HTR-8/SVneo (cell line): ENCODE measurements at regions not wholly inside any gene's neighbourhood (a gene's known extent, or its start where the extent isn't known, plus 50 kb on each side); places are given as distances from the start of the nearest gene placed in this dataset.

ENCODE experiments used
- DNase-seq: peaks from one replicate; pipeline ENCODE4 v3.0.0; 2011; ENCODE audit warnings: low spot score, mixed read lengths; ENCODE audit not compliant: insufficient read length
- FAIRE-seq: peaks from 2 replicates; lab custom pipeline; 2011; peaks lifted over from hg19 to GRCh38; lab: Jason Lieb, UNC

DNA sequence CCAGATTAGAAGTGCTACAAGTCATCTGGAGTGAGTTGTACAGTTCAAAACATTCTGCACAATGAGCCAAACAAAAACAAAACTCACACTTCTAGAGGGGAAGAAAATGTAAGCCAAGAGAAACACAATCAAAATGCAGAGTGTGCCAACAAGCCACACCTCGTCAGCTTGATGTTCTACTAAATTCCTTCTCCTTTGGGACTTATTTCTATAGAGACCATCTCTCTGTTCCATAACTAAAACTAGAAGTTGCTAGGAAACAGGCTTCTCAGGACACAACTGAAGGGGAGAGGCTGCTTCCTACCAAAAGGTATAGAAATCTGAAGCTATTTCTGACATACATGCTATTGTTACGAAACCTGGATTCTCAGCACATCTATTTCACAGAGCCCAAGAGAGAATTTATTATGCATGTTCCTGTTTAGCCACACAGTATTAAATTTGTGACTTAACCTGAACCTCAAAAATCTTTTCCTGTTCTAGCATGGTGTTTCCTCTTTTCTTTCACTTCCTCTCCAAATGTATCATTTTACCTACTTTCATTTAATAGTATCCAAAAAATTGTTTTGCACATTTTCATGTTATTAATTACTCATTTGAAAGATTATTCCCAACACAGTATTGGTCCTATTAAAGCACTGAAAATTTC, 211.4 kb upstream of the CCDC150 start:
- DNase-seq (no peak), FAIRE-seq (no peak)

DNA sequence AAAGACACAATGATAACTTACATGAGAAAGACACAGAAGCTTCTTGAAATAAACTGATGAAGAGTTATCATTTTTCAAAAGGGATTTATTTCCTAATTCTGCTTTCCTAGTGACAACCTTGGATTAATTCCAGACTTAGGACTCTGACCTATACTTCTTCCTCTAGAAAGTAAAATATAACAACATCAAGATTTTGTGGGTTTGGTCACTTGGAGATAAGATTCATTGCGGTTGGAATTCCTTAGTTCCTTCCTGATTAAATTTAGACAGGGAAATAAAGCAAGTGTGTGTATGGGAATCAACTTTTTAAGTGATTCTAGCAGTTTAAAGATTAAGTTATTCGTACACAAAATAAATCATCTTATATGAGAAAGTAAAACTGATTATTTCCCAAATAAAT, 208.4 kb upstream of the CCDC150 start:
- FAIRE-seq (no peak), DNase-seq (no peak)

DNA sequence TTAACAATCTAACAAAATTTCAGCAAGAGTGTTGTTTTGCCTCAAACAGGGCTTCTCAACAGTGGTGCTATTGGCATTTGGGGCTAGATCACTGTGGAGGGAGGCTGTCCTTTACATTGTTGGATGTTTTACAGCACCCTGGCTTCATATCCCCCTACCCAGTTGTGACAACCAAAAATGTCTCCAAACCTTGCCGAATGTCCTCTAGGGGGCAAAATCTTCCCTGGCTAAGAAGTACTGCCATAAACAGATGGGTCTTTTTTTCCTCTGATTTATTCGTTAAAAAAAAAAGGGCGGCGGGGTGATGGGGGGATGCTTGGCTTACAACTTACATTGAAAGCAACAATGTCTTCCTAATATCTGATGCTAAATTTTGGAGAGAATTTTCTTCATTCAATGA, 207.6 kb upstream of the CCDC150 start:
- FAIRE-seq (no peak), DNase-seq (no peak)

DNA sequence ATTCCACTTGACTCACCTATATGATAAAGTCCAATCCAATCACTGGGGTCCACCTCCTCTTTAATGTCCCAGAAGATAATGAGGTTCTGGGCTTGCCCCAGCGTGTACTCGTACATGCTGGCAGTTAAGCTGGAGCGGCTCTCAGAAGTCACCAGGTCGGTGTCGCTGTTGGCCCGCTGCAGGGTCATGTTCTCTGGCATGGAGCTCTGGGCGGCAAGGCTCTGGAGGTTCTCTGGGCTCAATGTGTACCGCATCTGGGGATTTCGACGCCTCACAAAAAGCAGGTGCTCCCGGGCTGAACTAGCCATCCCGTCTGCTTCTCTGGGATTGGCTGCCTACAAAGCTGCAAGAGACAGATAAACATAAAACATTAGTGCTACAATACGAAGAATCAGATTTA, 206.4 kb upstream of the CCDC150 start:
- no peak for FAIRE-seq
- no peak for DNase-seq

DNA sequence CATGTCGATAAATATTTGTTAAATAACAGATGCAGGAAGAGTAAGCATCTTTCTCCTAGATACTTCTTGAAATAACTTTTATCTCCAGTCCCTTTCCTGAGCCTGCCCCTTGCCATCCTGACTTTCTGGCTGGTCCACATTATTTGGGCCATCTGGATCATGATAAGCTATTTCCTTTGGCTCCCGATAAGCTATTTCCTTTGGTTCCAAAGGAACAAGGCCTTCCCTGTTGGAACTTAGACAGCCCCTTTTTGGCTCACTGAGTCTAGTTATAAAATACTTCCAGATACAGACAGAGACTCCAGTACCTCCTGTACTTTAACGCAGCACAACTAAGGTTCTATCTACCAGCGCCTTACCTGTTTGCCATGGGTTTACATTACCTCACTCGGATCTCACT, 205.3 kb upstream of the CCDC150 start:
- DNase-seq, result no peak
- no peak for FAIRE-seq

DNA sequence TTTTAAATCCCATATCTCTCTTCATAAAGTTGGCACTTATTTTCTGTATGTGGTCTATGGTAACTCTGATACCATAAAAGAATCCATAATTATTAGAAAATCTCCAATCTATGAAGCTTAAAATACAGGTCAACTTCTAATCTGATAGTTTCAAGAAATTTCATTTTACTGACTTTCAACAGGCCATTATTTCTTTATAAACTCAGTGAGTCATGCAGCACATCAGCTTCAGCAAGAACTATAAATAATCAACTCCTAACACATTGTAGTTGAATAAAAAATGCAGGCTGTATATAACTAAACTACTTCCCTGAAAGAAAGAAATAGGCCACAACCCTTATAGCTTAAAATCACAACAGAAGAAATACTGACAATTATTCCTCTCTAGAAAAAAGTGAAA, 204.3 kb upstream of the CCDC150 start:
- FAIRE-seq (no peak), DNase-seq (no peak)

DNA sequence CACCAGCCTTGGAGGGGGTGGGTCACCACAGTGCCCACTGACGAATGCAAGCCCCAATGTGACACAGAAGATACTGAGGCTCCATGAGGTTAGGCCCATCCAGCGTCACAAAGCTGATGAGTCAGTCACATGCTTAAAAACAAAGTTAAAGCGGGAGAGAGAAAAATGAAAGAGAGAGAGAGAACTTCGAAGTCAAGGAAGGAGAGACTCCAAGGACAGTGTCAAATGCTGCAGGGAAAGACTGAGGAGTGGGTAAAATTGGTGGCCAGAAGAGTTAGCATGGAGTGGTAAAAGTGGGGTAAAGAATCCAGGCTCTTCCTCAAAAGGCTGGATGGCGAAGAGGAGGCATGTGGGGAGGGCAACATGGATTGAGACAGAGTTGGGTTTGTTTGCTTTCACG, 201.9 kb upstream of the CCDC150 start:
- no peak for FAIRE-seq
- DNase-seq, result no peak

DNA sequence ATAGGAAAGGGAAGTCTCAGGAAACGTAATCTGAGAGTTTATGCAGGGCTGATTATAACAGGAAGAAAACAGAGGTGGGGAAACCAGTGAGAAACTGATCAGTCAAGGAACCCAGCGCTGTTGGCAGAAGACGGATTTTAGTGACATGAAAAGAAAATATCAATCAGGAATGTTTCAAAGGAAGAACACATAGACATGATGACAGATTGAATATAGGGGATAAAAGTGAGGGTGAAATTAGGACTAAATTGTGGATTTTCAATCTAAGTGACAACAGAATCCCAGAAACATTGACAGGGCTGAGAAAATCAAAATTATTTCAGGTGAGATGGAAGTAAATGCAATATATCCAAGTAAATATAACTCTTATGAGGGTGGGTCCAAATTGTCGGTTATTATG, 199.8 kb upstream of the CCDC150 start:
- FAIRE-seq, result no peak
- no peak for DNase-seq

DNA sequence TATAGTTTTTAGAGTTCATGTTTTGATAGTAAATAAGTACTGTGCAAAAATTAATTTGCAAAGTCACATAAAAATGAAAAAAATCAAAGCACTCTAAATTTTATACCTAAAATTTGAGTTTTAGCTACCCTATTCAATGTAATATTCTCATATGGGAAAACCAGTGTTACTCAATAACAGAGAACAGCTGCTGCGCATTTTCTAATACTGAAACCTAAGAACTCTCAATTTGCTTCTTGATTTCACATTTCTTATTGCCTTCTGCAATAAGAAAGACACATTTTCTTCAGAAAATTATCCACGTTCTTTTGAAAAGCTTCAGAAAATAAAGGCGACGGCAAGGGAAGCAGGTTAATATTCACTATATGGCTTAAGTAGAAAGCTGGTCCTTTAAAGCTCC, 199.1 kb upstream of the CCDC150 start:
- FAIRE-seq (no peak), DNase-seq (no peak)

DNA sequence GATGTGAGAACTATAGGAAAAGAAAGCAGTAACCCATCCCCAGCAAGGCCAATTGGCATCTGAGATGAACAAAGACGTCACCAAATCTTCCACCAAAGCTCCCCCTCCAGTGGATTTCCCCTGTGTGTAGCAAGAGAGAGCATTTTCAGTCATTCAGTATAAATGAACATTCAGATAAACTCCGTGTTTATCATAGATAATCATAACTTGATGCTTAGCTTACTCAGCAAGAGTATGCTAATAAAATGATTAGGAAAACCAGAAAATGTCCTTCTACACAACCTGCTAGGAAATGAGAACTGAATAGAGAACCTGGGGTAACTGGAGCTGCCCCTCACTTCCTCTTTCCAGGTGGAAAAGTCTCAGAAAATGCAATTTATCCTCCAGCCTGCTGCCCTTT, 198.0 kb upstream of the CCDC150 start:
- no peak for FAIRE-seq
- DNase-seq, result no peak

DNA sequence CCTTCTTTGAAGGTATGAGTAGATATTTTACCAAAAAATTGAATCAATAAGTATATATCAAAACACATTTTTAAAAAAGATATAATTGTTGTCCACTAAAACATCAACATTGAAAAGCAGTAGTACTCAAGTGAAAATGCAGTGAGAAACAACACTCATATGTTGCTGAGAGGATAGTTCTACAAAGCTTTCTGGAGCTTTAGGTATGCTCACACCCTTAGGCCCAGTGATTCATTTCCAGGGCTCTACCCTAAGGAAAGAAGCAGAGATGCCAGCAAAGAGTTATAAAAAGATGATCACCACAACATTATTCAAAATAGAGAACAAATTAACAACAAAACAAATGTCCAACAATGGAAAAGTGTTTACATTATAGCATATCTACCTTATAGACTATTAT, 197.3 kb upstream of the CCDC150 start:
- FAIRE-seq, result no peak
- no peak for DNase-seq

DNA sequence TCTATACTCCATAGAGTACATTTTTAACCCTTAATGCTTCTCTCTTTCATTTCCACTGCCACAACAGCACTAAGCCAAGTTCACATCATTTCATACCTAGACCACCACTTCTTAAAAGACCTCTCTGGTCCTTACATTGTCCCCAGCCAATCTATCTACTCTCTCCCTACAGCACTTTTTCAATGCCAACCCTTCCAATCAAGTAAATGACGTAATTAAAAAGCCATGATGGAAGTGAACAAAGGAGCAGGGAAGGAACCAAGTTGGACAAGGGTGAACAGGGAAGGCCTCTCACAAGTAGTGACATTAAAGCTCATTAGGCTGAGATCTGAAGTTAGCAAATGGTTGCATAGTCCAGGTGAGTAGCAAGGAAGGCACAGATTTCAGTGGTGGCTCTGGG, 195.1 kb upstream of the CCDC150 start:
- DNase-seq, result no peak
- no peak for FAIRE-seq

DNA sequence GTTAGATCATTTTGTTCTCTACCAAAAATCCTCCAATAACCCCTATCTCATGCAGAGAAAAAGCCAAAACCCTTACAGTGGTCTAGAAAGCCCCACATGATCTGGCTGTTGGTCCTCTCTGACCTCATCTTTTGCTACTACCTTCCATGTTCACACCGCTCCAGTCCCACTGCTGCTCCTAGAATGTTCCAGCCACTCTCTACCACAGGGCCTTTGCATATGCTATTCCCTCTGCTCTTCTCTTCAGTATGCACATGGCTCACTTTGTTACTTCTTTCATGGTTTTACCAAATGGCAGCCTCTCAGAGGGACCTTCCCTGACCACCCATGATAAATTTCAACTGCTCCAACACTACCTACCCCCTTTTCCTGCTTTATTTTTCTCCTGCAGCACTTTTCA, 193.5 kb upstream of the CCDC150 start:
- DNase-seq, result no peak
- no peak for FAIRE-seq

DNA sequence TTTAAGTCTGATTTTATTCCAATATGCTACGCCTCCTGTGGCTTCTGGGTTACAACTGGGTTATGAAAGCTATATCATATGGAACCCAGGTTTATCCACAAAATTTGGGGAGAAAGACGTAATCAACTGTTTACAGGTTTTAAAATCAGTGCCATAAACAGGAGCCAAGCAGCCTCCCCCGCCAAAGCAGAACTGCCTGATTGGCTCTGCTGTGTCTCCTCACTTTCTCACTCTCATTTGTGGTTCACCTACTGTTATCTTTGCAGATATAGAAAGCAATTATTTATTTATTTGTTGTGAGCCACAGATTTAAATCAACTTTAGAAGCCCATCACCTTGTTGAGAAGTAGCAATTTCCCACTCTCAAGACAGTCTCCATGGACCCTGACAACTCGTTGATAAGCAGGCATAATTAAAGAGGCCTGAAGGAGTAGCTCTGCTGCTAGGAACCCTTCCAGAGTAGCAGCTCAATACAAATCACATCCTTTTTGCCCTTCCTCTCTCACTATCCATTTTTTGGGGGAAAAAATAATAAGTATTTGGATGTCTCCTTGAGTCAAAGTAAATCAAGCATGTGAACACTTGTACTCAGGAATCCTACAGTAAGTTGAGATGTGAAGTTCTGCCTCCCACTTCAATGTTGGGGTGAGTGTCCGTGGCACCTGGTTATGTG, 191.0 kb upstream of the CCDC150 start:
- FAIRE-seq (no peak), DNase-seq (no peak)

DNA sequence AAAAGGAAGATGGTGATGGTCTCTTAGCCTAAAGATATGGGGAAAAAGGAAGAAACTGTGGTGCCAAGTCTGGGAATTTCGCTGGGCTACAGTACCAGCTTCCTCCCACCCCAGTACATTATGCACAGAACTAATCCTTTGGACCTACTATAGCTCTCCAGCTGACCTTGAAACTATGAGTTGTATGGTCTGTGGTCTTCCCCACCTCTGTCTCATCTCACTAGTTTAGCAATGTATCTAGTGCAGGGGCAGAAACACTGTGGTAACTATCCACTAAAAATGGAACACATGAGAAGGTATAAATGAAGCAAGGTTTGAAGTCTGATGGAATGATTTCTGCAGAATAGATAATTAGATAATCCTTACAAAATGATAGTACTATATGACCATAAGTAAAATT, 190.4 kb upstream of the CCDC150 start:
- no peak for DNase-seq
- FAIRE-seq, result no peak

DNA sequence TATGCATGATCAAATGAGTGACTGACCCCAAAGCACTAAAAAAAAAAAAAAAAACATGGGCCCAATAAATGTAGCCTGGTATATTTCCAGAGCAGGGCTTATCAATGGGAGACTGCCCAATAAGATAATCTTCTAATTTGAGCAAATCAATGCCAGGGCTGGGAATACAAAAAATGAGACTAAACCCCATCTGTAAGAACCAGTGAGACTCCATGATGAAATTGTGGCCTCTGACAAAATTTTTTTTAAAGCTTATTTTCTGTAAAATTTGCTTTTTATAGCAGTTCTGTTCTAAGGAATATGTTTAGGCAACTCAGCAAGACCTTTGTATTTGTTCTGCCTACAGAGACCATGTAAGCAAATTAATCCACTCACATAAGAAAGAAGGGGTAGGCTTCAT, 186.8 kb upstream of the CCDC150 start:
- no peak for DNase-seq
- no peak for FAIRE-seq

DNA sequence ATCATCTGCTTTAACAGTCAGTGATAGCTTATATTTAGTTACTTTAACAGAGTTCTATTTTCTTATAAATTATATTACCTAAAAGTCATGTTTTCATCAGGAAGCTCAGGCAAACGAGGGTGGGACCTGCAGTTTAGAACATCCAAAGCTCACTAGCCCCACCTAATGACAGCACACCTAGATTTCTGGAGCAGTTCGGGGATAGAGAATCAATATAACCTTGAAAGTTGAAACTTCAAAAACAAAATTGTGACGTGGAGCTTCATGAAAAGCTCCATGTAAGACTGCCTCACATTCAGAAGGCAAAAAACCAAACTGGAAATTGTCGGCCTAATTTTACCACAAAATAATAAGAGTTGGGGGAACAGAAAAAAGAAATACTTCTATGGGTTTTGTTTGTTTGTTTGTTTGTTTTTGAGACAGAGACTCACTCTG, 185.9 kb upstream of the CCDC150 start:
- DNase-seq, result peak; percentile 44
- FAIRE-seq, result no peak

DNA sequence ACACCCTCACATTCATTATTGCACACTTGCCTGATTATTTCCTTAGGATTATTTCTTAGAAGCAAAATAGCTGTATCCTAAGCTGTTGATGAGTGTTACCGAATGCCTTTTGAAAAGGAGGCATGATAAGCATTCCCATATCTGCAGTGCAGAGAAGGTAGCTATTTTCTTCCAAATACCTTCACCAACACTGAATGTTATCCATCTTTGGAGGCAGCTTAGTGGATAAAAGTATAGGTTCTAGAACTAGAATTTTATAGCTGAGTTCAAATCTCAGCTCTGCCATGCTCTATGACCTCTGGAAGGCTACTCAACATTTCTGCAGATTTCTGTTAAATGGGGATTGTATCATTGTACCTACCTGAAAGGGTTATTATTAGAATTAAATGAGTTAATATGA, 185.0 kb upstream of the CCDC150 start:
- DNase-seq, result no peak
- no peak for FAIRE-seq

DNA sequence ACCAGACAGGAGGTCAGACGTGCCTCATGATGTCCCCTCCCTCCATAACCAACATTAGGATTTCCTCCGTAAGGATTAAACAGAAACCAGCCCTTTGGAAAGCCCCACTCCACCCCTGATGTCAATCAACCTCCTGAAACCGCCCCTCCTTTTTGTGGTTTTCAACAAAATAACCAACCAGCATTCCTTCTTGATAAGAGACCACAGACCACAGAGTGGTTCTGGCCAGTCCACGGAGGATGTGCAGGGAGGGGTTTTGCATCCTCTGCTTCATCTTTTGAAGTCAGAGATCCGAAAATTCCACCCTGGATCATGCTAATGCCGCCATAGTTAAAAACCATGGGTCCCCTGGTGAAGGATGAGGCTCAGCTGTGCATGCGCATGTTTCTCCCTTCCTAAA, 180.0 kb upstream of the CCDC150 start:
- peak; percentile 10 for DNase-seq
- no peak for FAIRE-seq

DNA sequence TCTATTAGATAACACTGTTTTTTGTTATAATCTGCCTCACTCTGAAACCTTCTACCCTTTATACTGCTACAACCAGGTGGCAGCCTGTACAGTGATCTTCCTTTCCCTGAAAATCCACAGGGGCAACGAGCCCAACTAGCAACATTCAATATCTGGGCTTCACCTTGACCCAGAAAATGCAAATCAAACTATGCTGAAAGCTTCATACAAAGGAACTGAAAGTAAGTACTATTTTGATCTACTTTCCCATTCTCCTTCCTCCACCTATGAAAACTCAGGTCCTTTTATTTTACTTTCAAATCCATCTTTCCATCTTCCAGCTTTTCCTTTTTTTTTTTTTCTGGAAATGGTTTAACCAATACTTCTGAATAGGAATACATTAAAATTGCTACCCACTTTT, 175.8 kb upstream of the CCDC150 start:
- DNase-seq, result no peak
- FAIRE-seq, result no peak

DNA sequence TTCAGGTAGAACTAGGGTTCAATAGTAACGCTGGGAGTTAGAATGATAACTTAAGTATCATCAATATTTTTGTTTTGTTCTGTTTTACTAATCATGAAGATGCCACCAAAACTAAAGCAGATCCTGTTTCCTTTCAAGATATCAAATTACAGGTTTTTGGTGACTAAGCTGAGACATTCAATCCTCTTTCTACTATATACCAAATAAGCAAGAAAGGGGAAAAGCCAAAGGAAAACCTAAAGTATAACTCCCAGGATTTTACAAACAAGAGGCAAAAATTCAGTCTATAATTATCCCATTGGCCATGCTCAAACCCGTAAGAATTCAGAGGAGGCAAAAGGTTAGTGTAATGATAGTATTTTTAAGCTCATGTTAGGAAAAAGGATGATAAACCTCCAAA, 175.2 kb upstream of the CCDC150 start:
- DNase-seq, result no peak
- FAIRE-seq, result no peak

DNA sequence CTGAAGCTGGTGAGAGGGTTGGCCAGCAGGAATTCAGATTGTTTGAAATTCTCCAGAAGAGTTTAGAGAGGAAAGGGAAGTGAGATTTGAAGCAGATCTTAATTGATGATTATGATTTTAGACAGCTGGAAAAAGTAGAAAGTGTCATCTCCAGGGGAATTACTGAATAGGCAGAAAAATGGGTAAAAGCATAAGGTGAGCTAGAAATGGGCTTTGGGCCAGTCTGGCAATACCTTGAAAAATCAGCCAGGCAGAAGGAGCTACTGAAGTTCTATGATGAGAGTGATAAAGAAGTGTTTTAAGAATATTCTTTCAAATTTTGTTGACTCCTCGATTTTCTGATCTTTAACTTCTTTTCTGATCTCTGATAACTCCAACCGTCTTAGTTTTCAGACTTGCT, 172.9 kb upstream of the CCDC150 start:
- DNase-seq (no peak), FAIRE-seq (no peak)
